HepG2 (cell line): ENCODE measurements at regions not wholly inside any gene's neighbourhood (a gene's known extent, or its start where the extent isn't known, plus 50 kb on each side); places are given as distances from the start of the nearest gene placed in this dataset.

Source experiments
- ATAC-seq: fragments of 200-7000 bp; cut with Tn5 transposase; 3 replicates; pipeline ENCODE4 v1.9.1; 2020; ENCODE audit warnings: mild to moderate bottlenecking, moderate library complexity
- BruUV-seq: library from RNA; stranded (reverse); fragments of 400-500 nt; replicated peaks from 2 replicates; lab custom pipeline; 2021; lab: Mats Ljungman, UMichigan
- CTCF ChIA-PET: fragments of 300-600 bp; formaldehyde crosslinking; extraction: SDS; loops from one replicate; lab custom pipeline; 2021; ENCODE audit warnings: low total read pairs, inconsistent platforms, low intra/inter-chr PET ratio; lab: Yijun Ruan, JAX
- POLR2A ChIA-PET: fragments of 350-600 bp; sonication (Branson Sonifier 250); formaldehyde crosslinking; loops from one replicate; lab custom pipeline; 2020; ENCODE audit warnings: antibody characterized with exemption, inconsistent platforms; lab: Yijun Ruan, JAX
- DNase-seq: peaks from one replicate; pipeline ENCODE4 v3.0.0-alpha.2; 2015; ENCODE audit warnings: low spot score
- FAIRE-seq: peaks from 3 replicates; lab custom pipeline; 2011; peaks lifted over from hg19 to GRCh38; lab: Jason Lieb, UNC
- H2AFZ ChIP-seq: one replicate; pipeline ENCODE4 v1.6.1; 2011; ENCODE audit warnings: low read length, inconsistent platforms
- H3K27ac ChIP-seq: fragments of 300-600 bp; 3 replicates; pipeline ENCODE4 v1.8.0; 2011; ENCODE audit warnings: mixed run types, mild to moderate bottlenecking, mixed read lengths, low read length, inconsistent platforms; ENCODE audit not compliant: insufficient read depth; ENCODE audit errors: extremely low read length
- H3K27me3 ChIP-seq, 2 experiments: fragments of 200-600 bp in 1 of 2; 2 replicates in 1 of 2; 3 replicates in 1 of 2; pipeline versions ENCODE4 v1.6.0 to v1.8.0; 2011; ENCODE audit warnings: low read length in 2 of 2, mild to moderate bottlenecking in 2 of 2, moderate library complexity in 2 of 2, inconsistent platforms in 1 of 2; ENCODE audit not compliant: insufficient read depth in 2 of 2, control insufficient read depth in 1 of 2
- H3K36me3 ChIP-seq, 2 experiments: fragments of 200-600 bp in 1 of 2; replicated peaks in 1 of 2; 2 replicates in 1 of 2; 3 replicates in 1 of 2; pipeline versions ENCODE4 v1.5.1 to v1.8.0; 2011; ENCODE audit warnings: low read length in 2 of 2, inconsistent platforms in 1 of 2; ENCODE audit not compliant: insufficient read depth in 2 of 2, control insufficient read depth in 1 of 2
- H3K4me1 ChIP-seq: 2 replicates; pipeline ENCODE4 v1.5.1; 2012; ENCODE audit warnings: low read length, inconsistent platforms; ENCODE audit not compliant: insufficient read depth
- H3K4me2 ChIP-seq: 2 replicates; pipeline ENCODE4 v1.6.0; 2011; ENCODE audit warnings: low read depth, low read length, inconsistent platforms
- H3K4me3 ChIP-seq, 3 experiments: fragments of 200-600 bp in 1 of 3; sonication (generic), shearing (Covaris generic) in 1 of 3; replicated peaks in 1 of 3; 2 replicates each; pipeline ENCODE4 v1.5.1; 2011 to 2016; ENCODE audit warnings: low read length in 3 of 3, inconsistent platforms in 2 of 3, low read depth in 2 of 3, mild to moderate bottlenecking in 2 of 3, control low read depth in 1 of 3, mixed read lengths in 1 of 3; ENCODE audit not compliant: insufficient read depth in 1 of 3
- H3K79me2 ChIP-seq: one replicate; pipeline ENCODE4 v1.6.1; 2011; ENCODE audit warnings: low read length, inconsistent platforms; ENCODE audit not compliant: insufficient read depth
- H3K9ac ChIP-seq: 2 replicates; pipeline ENCODE4 v1.6.0; 2011; ENCODE audit warnings: mild to moderate bottlenecking, low read depth, low read length, inconsistent platforms; ENCODE audit not compliant: insufficient read depth
- H3K9me3 ChIP-seq: 2 replicates; pipeline ENCODE4 v1.5.1; 2012; ENCODE audit warnings: mild to moderate bottlenecking, low read length
- H4K20me1 ChIP-seq: 2 replicates; pipeline ENCODE4 v1.6.0; 2011; ENCODE audit warnings: inconsistent platforms, mild to moderate bottlenecking, low read length, moderate library complexity; ENCODE audit not compliant: insufficient read depth
- CBX2 ChIP-seq, 2 experiments: fragments of 200-600 bp in 1 of 2; sonication (generic); formaldehyde crosslinking in 1 of 2; IDR thresholded peaks; 2 replicates each; pipeline versions ENCODE4 v1.7.0 to v1.8.1; 2018 to 2022; ENCODE audit warnings: low read depth in 2 of 2, low read length in 1 of 2, mild to moderate bottlenecking in 1 of 2, missing genetic modification reagents in 1 of 2
- FOXA3 ChIP-seq: IDR thresholded peaks from 2 replicates; pipeline ENCODE4 v1.6.1; 2016; ENCODE audit warnings: missing genetic modification reagents, missing compliant biosample characterization
- HES4 ChIP-seq: sonication (generic); formaldehyde crosslinking; IDR thresholded peaks from 2 replicates; pipeline ENCODE4 v1.9.0; 2021; ENCODE audit warnings: mild to moderate bottlenecking, missing genetic modification reagents, borderline replicate concordance
- RFXANK ChIP-seq: IDR thresholded peaks from 2 replicates; pipeline ENCODE4 v1.6.1; 2016
- SCMH1 ChIP-seq: sonication (generic); formaldehyde crosslinking; IDR thresholded peaks from 2 replicates; pipeline ENCODE4 v1.9.0; 2021; ENCODE audit warnings: missing genetic modification reagents, mild to moderate bottlenecking, borderline replicate concordance
- ZFX ChIP-seq: sonication (generic); formaldehyde crosslinking; IDR thresholded peaks from 2 replicates; pipeline ENCODE4 v1.4.0; 2020; ENCODE audit warnings: mild to moderate bottlenecking, low read depth, missing genetic modification reagents, moderate library complexity
- ZNF205 ChIP-seq: IDR thresholded peaks from 2 replicates; pipeline ENCODE4 v1.6.1; 2018; ENCODE audit warnings: missing biosample characterization, missing genetic modification reagents
- ZNF24 ChIP-seq: fragments of 450-650 bp; IDR thresholded peaks from 2 replicates; pipeline ENCODE4 v1.6.1; 2017; ENCODE audit warnings: antibody characterized with exemption, mild to moderate bottlenecking
- ZNF431 ChIP-seq: sonication (generic); formaldehyde crosslinking; IDR thresholded peaks from 2 replicates; pipeline ENCODE4 v1.9.0; 2022; ENCODE audit warnings: missing genetic modification reagents, low read depth, mild to moderate bottlenecking, borderline replicate concordance
- WGBS: methylation state at CpG from one replicate; pipeline ENCODE4 v1.1.6; 2017; ENCODE audit warnings: low lambda C conversion rate; 5-methylcytosine and 5-hydroxymethylcytosine counted together
- in situ Hi-C: cut with HindIII; loops from 2 replicates; pipeline ENCODE4 v1.10.0; 2017; ENCODE audit warnings: low pct_unique_long_range_greater_than_20kb; ENCODE audit not compliant: extremely low pct_ligation_motif_present
- intact Hi-C: fragments of 100-400 bp; cut with micrococcal nuclease; formaldehyde crosslinking; loops from one replicate; pipeline ENCODE4 v1.10.0; 2022; ENCODE audit not compliant: unreplicated experiment
- TF ChIP-seq, protein P1 (sequence below): sonication (generic); formaldehyde crosslinking; IDR thresholded peaks from 2 replicates; pipeline ENCODE4 v1.4.0; 2020; ENCODE audit warnings: missing genetic modification reagents
- TF ChIP-seq, protein P2 (sequence below): sonication (generic); formaldehyde crosslinking; conservative IDR thresholded peaks from 2 replicates; pipeline ENCODE4 v1.4.0; 2020; ENCODE audit warnings: missing genetic modification reagents
- TF ChIP-seq, protein P3 (sequence below): sonication (generic); formaldehyde crosslinking; IDR thresholded peaks from 2 replicates; pipeline ENCODE4 v1.5.0; 2020; ENCODE audit warnings: mild to moderate bottlenecking, missing genetic modification reagents, borderline replicate concordance
- TF ChIP-seq, protein P4 (sequence below), 2 experiments: sonication (generic) in 1 of 2; formaldehyde crosslinking in 1 of 2; IDR thresholded peaks; 2 replicates each; pipeline versions ENCODE4 v1.5.1 to v1.6.1; 2011 to 2020; ENCODE audit warnings: borderline replicate concordance in 1 of 2, low read depth in 1 of 2, low read length in 1 of 2, mild to moderate bottlenecking in 1 of 2, missing genetic modification reagents in 1 of 2, moderate library complexity in 1 of 2
- TF ChIP-seq, protein P5 (sequence below): sonication (generic); formaldehyde crosslinking; IDR thresholded peaks from 2 replicates; pipeline ENCODE4 v1.4.0; 2020; ENCODE audit warnings: low read depth, mild to moderate bottlenecking, missing genetic modification reagents

DNA sequence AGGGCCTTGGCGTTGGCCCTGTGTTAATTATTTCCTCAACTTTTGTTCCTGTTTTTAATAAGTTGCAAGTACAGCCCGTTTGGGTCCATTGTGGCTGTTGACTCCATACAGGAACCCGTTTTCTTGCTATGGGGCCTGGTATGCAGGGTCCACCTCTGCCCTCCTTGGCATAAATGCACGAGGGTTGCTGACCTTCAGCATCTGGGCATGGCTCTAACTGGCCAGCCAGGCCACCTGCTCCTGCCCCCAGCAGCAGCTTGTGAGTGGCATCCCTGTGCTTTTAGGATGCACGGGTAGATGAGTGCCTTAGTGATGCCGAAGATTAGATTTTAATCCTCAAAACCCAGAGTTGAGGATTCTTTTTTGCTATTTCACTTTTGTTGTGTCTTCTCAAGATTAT lies 123.2 kb downstream of the GLRX3 start:
- BruUV-seq: no TSS peak
- ChIA-PET POLR2A (no interaction called here), CTCF (no interaction called here)
- intact Hi-C loops: no loop called here
- Histone ChIP-seq H3K4me1 (no peaks in the 10 kb centered on the region), H4K20me1 (no peaks in the 10 kb centered on the region), H3K9ac (no peak overlapping the region), H3K27me3 (peaks cover 0 to 4% of the 10 kb centered on the region in 2 experiments; a peak in 1 of 5 replicates), H3K36me3 (no peaks in the 10 kb centered on the region), H3K79me2 (no peaks in the 10 kb centered on the region), H3K27ac (no peak overlapping the region), H3K4me2 (no peak overlapping the region), H3K9me3 (peaks cover 28% of the 10 kb centered on the region; the same call in 1 of the 2 replicates), H3K4me3 (no peak overlapping the region), H2AFZ (no peak overlapping the region)
- no peak for DNase-seq
- no peak for ATAC-seq
- whole genome bisulfite sequencing: 0% methylated on average over 6 of the region's 6 CpGs
- in situ Hi-C loops: no loop called here
- no peak for FAIRE-seq
- TF ChIP-seq, protein P1, sequence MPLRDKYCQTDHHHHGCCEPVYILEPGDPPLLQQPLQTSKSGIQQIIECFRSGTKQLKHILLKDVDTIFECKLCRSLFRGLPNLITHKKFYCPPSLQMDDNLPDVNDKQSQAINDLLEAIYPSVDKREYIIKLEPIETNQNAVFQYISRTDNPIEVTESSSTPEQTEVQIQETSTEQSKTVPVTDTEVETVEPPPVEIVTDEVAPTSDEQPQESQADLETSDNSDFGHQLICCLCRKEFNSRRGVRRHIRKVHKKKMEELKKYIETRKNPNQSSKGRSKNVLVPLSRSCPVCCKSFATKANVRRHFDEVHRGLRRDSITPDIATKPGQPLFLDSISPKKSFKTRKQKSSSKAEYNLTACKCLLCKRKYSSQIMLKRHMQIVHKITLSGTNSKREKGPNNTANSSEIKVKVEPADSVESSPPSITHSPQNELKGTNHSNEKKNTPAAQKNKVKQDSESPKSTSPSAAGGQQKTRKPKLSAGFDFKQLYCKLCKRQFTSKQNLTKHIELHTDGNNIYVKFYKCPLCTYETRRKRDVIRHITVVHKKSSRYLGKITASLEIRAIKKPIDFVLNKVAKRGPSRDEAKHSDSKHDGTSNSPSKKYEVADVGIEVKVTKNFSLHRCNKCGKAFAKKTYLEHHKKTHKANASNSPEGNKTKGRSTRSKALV (CRISPR knock-in tag): no peak
- no peak for TF ChIP-seq HES4
- TF ChIP-seq ZNF431 (CRISPR knock-in tag): no peak
- TF ChIP-seq CBX2 (IDR thresholded peaks at IDR 0.05; ENCODE audit: low read depth, low read length): no peak
- TF ChIP-seq CBX2 (CRISPR knock-in tag; IDR thresholded peaks at IDR 0.05; ENCODE audit: low read depth): no peak
- TF ChIP-seq, protein P2, sequence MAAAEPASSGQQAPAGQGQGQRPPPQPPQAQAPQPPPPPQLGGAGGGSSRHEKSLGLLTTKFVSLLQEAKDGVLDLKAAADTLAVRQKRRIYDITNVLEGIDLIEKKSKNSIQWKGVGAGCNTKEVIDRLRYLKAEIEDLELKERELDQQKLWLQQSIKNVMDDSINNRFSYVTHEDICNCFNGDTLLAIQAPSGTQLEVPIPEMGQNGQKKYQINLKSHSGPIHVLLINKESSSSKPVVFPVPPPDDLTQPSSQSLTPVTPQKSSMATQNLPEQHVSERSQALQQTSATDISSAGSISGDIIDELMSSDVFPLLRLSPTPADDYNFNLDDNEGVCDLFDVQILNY: no peak
- TF ChIP-seq, protein P3, sequence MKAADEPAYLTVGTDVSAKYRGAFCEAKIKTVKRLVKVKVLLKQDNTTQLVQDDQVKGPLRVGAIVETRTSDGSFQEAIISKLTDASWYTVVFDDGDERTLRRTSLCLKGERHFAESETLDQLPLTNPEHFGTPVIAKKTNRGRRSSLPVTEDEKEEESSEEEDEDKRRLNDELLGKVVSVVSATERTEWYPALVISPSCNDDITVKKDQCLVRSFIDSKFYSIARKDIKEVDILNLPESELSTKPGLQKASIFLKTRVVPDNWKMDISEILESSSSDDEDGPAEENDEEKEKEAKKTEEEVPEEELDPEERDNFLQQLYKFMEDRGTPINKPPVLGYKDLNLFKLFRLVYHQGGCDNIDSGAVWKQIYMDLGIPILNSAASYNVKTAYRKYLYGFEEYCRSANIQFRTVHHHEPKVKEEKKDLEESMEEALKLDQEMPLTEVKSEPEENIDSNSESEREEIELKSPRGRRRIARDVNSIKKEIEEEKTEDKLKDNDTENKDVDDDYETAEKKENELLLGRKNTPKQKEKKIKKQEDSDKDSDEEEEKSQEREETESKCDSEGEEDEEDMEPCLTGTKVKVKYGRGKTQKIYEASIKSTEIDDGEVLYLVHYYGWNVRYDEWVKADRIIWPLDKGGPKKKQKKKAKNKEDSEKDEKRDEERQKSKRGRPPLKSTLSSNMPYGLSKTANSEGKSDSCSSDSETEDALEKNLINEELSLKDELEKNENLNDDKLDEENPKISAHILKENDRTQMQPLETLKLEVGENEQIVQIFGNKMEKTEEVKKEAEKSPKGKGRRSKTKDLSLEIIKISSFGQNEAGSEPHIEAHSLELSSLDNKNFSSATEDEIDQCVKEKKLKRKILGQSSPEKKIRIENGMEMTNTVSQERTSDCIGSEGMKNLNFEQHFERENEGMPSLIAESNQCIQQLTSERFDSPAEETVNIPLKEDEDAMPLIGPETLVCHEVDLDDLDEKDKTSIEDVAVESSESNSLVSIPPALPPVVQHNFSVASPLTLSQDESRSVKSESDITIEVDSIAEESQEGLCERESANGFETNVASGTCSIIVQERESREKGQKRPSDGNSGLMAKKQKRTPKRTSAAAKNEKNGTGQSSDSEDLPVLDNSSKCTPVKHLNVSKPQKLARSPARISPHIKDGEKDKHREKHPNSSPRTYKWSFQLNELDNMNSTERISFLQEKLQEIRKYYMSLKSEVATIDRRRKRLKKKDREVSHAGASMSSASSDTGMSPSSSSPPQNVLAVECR (CRISPR knock-in tag): no peak
- no peak for TF ChIP-seq SCMH1 (CRISPR knock-in tag)
- TF ChIP-seq, protein P4, sequence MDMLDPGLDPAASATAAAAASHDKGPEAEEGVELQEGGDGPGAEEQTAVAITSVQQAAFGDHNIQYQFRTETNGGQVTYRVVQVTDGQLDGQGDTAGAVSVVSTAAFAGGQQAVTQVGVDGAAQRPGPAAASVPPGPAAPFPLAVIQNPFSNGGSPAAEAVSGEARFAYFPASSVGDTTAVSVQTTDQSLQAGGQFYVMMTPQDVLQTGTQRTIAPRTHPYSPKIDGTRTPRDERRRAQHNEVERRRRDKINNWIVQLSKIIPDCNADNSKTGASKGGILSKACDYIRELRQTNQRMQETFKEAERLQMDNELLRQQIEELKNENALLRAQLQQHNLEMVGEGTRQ (IDR thresholded peaks at IDR 0.05; ENCODE audit: low read depth, low read length): no peak
- TF ChIP-seq, protein P4 (CRISPR knock-in tag; IDR thresholded peaks at IDR 0.05; ENCODE audit: borderline replicate concordance): no peak
- TF ChIP-seq, protein P5, sequence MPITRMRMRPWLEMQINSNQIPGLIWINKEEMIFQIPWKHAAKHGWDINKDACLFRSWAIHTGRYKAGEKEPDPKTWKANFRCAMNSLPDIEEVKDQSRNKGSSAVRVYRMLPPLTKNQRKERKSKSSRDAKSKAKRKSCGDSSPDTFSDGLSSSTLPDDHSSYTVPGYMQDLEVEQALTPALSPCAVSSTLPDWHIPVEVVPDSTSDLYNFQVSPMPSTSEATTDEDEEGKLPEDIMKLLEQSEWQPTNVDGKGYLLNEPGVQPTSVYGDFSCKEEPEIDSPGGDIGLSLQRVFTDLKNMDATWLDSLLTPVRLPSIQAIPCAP (CRISPR knock-in tag): no peak
- no peak for TF ChIP-seq ZNF205 (CRISPR knock-in tag)
- TF ChIP-seq ZFX (CRISPR knock-in tag): no peak
- TF ChIP-seq RFXANK (CRISPR knock-in tag): no peak
- TF ChIP-seq ZNF24: no peak
- TF ChIP-seq FOXA3 (CRISPR knock-in tag): no peak
